ENCODE measurements at regions not wholly inside any gene's neighbourhood (a gene's known extent, or its start where the extent isn't known, plus 50 kb on each side); places are given as distances from the start of the nearest gene placed in this dataset.

GRCh38 chr14:101467181-101467926, 93.9 kb upstream of the DIO3 start:
- H4K20me1 ChIP-seq (ENCODE audit: insufficient read depth, low read length): no peaks in the 10 kb centered on the region
- no peak overlapping the region for H3K4me2 ChIP-seq (ENCODE audit: low read length)
- H3K27me3 ChIP-seq (ENCODE audit: low read depth, low read length): no peaks in the 10 kb centered on the region
- H3K4me1 ChIP-seq (ENCODE audit: low read length): no peaks in the 10 kb centered on the region
- H3K79me2 ChIP-seq (ENCODE audit: low read length): no peaks in the 10 kb centered on the region
- H3K36me3 ChIP-seq (replicated peaks; ENCODE audit: low read depth, low read length): no peaks in the 10 kb centered on the region
- no peak overlapping the region for H3K27ac ChIP-seq (ENCODE audit: low read length)
- H2AFZ ChIP-seq (ENCODE audit: low read depth, low read length): no peak overlapping the region
- TF ChIP-seq CTCF (IDR thresholded peaks at IDR 0.05; ENCODE audit: low read depth, low read length) (no peak), EZH2phosphoT487 (IDR thresholded peaks at IDR 0.05; ENCODE audit: low read depth) (no peak)
- H3K4me3 ChIP-seq (ENCODE audit: low read length): no peak overlapping the region
- H3K9me3 ChIP-seq (ENCODE audit: insufficient read depth, low read length): no peaks in the 10 kb centered on the region
- no peak overlapping the region for H3K9ac ChIP-seq (ENCODE audit: low read length)

DNA sequence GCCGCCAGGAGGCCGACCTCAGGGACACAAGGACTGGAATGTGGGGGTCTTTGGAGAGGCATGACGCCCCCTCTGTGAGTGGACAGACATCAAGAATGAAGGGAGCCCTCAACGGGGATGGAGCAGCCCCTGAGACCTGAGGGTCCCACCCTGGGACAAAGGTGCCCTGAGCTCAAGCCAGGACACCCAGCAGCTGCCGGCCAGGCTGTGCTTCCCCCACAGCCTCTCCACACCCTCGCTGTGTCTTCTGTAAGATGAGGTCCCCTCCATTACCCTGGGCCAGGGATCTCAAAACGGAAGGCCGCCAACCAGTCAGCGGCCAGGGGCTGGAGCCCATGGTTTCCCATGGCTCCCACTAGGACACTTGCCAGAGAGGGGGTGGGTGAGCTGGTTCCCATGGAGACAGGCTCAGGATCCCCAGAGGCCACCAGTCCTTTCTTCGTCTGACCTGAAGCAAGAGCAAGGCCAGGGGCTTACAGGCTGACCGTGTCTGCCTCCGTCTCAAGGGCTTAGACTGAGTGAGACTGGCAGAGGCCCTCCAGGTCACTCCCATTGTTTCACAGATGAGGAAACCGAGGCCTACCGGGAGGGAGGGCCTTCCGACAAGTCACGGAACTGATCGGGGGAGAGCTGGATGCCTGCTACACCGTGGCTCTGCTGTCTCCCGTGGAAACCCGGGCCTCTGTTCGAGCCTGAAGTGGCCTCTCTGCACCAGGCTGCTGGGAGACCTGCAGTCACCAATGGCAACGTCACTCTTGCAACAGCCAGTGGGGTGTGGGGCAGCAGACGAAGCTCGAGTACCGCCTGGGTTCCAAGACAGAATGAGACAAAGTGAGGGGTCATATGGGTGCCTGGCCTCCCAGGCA, 91.7 kb upstream of the DIO3 start:
- no peaks in the 10 kb centered on the region for H3K79me2 ChIP-seq (ENCODE audit: low read length)
- no peak overlapping the region for H3K4me2 ChIP-seq (ENCODE audit: low read length)
- no peaks in the 10 kb centered on the region for H3K4me1 ChIP-seq (ENCODE audit: low read length)
- no peak overlapping the region for H3K4me3 ChIP-seq (ENCODE audit: low read length)
- H2AFZ ChIP-seq (ENCODE audit: low read depth, low read length): no peak overlapping the region
- TF ChIP-seq EZH2phosphoT487 (IDR thresholded peaks at IDR 0.05; ENCODE audit: low read depth) (no peak), CTCF (IDR thresholded peaks at IDR 0.05; ENCODE audit: low read depth, low read length) (no peak)
- no peaks in the 10 kb centered on the region for H3K27me3 ChIP-seq (ENCODE audit: low read depth, low read length)
- H3K9me3 ChIP-seq (ENCODE audit: insufficient read depth, low read length): no peaks in the 10 kb centered on the region
- no peaks in the 10 kb centered on the region for H3K36me3 ChIP-seq (replicated peaks; ENCODE audit: low read depth, low read length)
- H3K27ac ChIP-seq (ENCODE audit: low read length): no peak overlapping the region
- no peak overlapping the region for H3K9ac ChIP-seq (ENCODE audit: low read length)
- H4K20me1 ChIP-seq (ENCODE audit: insufficient read depth, low read length): no peaks in the 10 kb centered on the region

DNA sequence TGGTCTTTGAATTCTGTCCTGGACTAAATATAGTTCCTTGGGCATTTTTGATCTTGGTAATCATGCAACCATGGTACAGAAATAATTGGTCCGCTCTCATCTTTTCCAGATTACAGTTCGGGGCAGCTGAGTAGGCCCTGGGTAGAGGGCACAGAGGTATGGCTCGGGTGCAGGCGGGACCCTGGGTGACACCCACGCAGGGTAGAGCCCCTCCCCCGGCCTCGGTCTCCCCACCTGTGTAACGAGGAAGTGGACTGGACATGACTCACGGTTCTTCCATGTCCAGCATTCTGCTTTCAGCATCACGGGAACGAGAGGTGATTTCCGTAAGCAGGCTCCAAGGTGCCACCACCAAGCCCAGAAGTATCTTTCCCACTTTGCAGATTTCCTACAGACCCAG, 91.0 kb upstream of the DIO3 start:
- Histone ChIP-seq H3K9ac (ENCODE audit: low read length) (no peak overlapping the region), H3K4me1 (ENCODE audit: low read length) (no peaks in the 10 kb centered on the region), H3K4me2 (ENCODE audit: low read length) (no peak overlapping the region), H4K20me1 (ENCODE audit: insufficient read depth, low read length) (no peaks in the 10 kb centered on the region), H3K4me3 (ENCODE audit: low read length) (no peak overlapping the region), H3K36me3 (replicated peaks; ENCODE audit: low read depth, low read length) (no peaks in the 10 kb centered on the region), H3K79me2 (ENCODE audit: low read length) (no peaks in the 10 kb centered on the region), H3K27me3 (ENCODE audit: low read depth, low read length) (no peaks in the 10 kb centered on the region), H3K27ac (ENCODE audit: low read length) (no peak overlapping the region), H3K9me3 (ENCODE audit: insufficient read depth, low read length) (no peaks in the 10 kb centered on the region), H2AFZ (ENCODE audit: low read depth, low read length) (no peak overlapping the region)
- TF ChIP-seq CTCF (IDR thresholded peaks at IDR 0.05; ENCODE audit: low read depth, low read length) (no peak), EZH2phosphoT487 (IDR thresholded peaks at IDR 0.05; ENCODE audit: low read depth) (no peak)

Measured in OCI-LY3 (cell line).